Type B pancreatic cell (in vitro differentiated cells): ENCODE measurements at regions not wholly inside any gene's neighbourhood (a gene's known extent, or its start where the extent isn't known, plus 50 kb on each side); places are given as distances from the start of the nearest gene placed in this dataset.

ENCODE experiments used
- DNase-seq: peaks from one replicate; pipeline ENCODE4 v3.0.0; 2021; ENCODE audit warnings: mixed read lengths; ENCODE audit not compliant: unreplicated experiment; ENCODE audit errors: extremely low spot score
- H3K27ac Mint-ChIP-seq: 2 replicates; pipeline ENCODE4 v1.8.0; 2021; ENCODE audit warnings: mild to moderate bottlenecking, mixed read lengths
- H3K27me3 Mint-ChIP-seq: 2 replicates; pipeline ENCODE4 v1.8.0; 2021; ENCODE audit warnings: mixed read lengths
- H3K36me3 Mint-ChIP-seq: 2 replicates; pipeline ENCODE4 v1.8.0; 2021; ENCODE audit warnings: mixed read lengths
- H3K4me1 Mint-ChIP-seq: one replicate; pipeline ENCODE4 v1.8.0; 2021; ENCODE audit warnings: mixed read lengths; ENCODE audit not compliant: unreplicated experiment
- H3K4me3 Mint-ChIP-seq: 2 replicates; pipeline ENCODE4 v1.8.0; 2021; ENCODE audit warnings: mild to moderate bottlenecking, mixed read lengths
- H3K9me3 Mint-ChIP-seq: 2 replicates; pipeline ENCODE4 v1.8.0; 2021; ENCODE audit warnings: mixed read lengths
- CTCF ChIP-seq: fragments of 200-600 bp; sonication (generic); conservative IDR thresholded peaks from 2 replicates; pipeline ENCODE4 v1.5.0; 2021; ENCODE audit warnings: antibody characterized with exemption, mild to moderate bottlenecking

- no peak for TF ChIP-seq CTCF
- no peaks in the 10 kb centered on the region for H3K4me1 Mint-ChIP-seq
- no peaks in the 10 kb centered on the region for H3K27me3 Mint-ChIP-seq
- H3K36me3 Mint-ChIP-seq: no peaks in the 10 kb centered on the region
- H3K9me3 Mint-ChIP-seq: no peaks in the 10 kb centered on the region
- no peak for DNase-seq
- H3K27ac Mint-ChIP-seq: no peak overlapping the region
- no peak overlapping the region for H3K4me3 Mint-ChIP-seq
These were observed 993.8 kb upstream of the MAP3K7 start for GRCh38 chr6:91580635-91581034.

GRCh38 chr6:91575032-91575431 is 988.2 kb upstream of the MAP3K7 start:
- no peak for TF ChIP-seq CTCF
- Mint-ChIP-seq H3K9me3 (no peaks in the 10 kb centered on the region), H3K36me3 (no peaks in the 10 kb centered on the region), H3K27me3 (no peaks in the 10 kb centered on the region), H3K27ac (no peak overlapping the region), H3K4me3 (no peak overlapping the region), H3K4me1 (no peaks in the 10 kb centered on the region)
- DNase-seq: no peak

GRCh38 chr6:91573826-91574416 is 987.0 kb upstream of the MAP3K7 start:
- Mint-ChIP-seq H3K4me3 (no peak overlapping the region), H3K4me1 (no peaks in the 10 kb centered on the region), H3K9me3 (no peaks in the 10 kb centered on the region), H3K27me3 (no peaks in the 10 kb centered on the region), H3K36me3 (no peaks in the 10 kb centered on the region), H3K27ac (no peak overlapping the region)
- no peak for TF ChIP-seq CTCF
- DNase-seq: no peak

GRCh38 chr6:91572878-91573277 is 986.0 kb upstream of the MAP3K7 start:
- no peak for TF ChIP-seq CTCF
- H3K9me3 Mint-ChIP-seq: no peaks in the 10 kb centered on the region
- no peaks in the 10 kb centered on the region for H3K4me1 Mint-ChIP-seq
- H3K27ac Mint-ChIP-seq: no peak overlapping the region
- H3K4me3 Mint-ChIP-seq: no peak overlapping the region
- H3K36me3 Mint-ChIP-seq: no peaks in the 10 kb centered on the region
- no peaks in the 10 kb centered on the region for H3K27me3 Mint-ChIP-seq
- no peak for DNase-seq

DNA sequence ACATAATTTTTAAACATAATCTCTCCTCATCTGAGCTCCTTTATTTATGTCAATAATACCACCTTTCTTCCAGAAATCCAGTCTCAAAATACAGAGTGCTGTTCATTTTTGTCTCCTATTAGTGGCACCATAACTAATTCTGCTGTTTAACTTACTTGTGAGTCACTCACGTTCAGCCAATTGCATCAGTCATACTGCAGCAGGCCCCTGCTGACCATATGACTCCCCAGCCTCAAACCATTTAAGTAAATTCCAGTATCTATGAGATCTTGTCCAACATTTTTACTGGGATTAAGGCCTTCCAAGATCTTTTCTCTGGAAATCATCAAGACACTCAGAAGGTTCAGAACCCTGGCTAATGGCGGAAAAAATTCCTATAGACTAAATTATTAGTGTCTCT is 982.2 kb upstream of the MAP3K7 start:
- H3K9me3 Mint-ChIP-seq: no peaks in the 10 kb centered on the region
- no peaks in the 10 kb centered on the region for H3K27me3 Mint-ChIP-seq
- no peaks in the 10 kb centered on the region for H3K4me1 Mint-ChIP-seq
- TF ChIP-seq CTCF: no peak
- DNase-seq: no peak
- no peak overlapping the region for H3K27ac Mint-ChIP-seq
- no peaks in the 10 kb centered on the region for H3K36me3 Mint-ChIP-seq
- no peak overlapping the region for H3K4me3 Mint-ChIP-seq

DNA sequence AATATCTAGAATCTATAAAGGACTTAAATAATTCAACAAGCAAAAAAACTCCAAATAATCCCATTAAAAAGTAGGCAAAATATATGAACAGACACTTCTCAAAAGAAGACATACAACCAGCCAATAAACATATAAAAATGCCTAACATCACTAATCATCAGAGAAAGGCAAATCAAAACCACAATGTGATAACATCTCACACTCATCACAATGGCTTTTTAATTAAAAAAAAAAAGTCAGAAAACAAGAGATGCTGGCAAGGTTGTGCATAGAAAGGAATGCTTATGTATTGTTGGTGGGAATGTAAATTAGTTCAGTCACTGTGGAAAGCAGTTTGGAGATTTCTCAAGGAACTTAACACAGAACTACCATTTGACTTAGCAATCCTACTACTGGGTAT is 979.6 kb upstream of the MAP3K7 start:
- DNase-seq: no peak
- no peaks in the 10 kb centered on the region for H3K4me1 Mint-ChIP-seq
- no peaks in the 10 kb centered on the region for H3K27me3 Mint-ChIP-seq
- H3K36me3 Mint-ChIP-seq: no peaks in the 10 kb centered on the region
- H3K27ac Mint-ChIP-seq: no peak overlapping the region
- no peak overlapping the region for H3K4me3 Mint-ChIP-seq
- no peaks in the 10 kb centered on the region for H3K9me3 Mint-ChIP-seq
- TF ChIP-seq CTCF: no peak
